ENCODE measurements at regions not wholly inside any gene's neighbourhood (a gene's known extent, or its start where the extent isn't known, plus 50 kb on each side); places are given as distances from the start of the nearest gene placed in this dataset.

DNA sequence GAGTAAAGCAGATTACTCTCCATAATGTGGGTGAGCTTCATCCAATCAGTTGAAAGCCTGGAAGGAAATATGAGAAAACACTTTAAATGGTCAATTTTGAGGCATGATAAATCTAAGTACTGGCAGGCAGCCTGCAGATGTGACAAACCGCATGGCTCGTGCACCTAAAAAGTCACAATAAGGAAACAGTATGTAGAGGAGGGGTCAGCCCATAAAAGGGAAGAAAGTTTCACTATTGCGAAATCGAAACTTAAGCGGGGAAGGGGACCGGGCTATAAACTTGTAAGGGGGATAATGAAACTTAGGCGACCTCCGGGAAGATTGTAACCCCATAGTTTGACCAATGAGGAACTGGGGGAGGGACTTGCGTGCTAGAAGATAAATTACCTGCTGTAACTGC is 109.8 kb downstream of the PLPPR4 start:
- TF ChIP-seq, protein P1, sequence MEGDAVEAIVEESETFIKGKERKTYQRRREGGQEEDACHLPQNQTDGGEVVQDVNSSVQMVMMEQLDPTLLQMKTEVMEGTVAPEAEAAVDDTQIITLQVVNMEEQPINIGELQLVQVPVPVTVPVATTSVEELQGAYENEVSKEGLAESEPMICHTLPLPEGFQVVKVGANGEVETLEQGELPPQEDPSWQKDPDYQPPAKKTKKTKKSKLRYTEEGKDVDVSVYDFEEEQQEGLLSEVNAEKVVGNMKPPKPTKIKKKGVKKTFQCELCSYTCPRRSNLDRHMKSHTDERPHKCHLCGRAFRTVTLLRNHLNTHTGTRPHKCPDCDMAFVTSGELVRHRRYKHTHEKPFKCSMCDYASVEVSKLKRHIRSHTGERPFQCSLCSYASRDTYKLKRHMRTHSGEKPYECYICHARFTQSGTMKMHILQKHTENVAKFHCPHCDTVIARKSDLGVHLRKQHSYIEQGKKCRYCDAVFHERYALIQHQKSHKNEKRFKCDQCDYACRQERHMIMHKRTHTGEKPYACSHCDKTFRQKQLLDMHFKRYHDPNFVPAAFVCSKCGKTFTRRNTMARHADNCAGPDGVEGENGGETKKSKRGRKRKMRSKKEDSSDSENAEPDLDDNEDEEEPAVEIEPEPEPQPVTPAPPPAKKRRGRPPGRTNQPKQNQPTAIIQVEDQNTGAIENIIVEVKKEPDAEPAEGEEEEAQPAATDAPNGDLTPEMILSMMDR (IDR thresholded peaks at IDR 0.05), result no peak
- TF ChIP-seq POLR2AphosphoS5 (IDR thresholded peaks at IDR 0.05), result no peak
- no peak for TF ChIP-seq EP300 (IDR thresholded peaks at IDR 0.05)

Measured in suprapubic skin (tissue), 4 donors.